HepG2 (cell line): ENCODE measurements at regions not wholly inside any gene's neighbourhood (a gene's known extent, or its start where the extent isn't known, plus 50 kb on each side); places are given as distances from the start of the nearest gene placed in this dataset.
A peak's percentile ranks its signal among the peaks of the same experiment; 100 is the strongest.

Experiments
- ATAC-seq: fragments of 200-7000 bp; cut with Tn5 transposase; 3 replicates; pipeline ENCODE4 v1.9.1; 2020; ENCODE audit warnings: mild to moderate bottlenecking, moderate library complexity
- BruUV-seq: library from RNA; stranded (reverse); fragments of 400-500 nt; replicated peaks from 2 replicates; lab custom pipeline; 2021; lab: Mats Ljungman, UMichigan
- CTCF ChIA-PET: fragments of 300-600 bp; formaldehyde crosslinking; extraction: SDS; loops from one replicate; lab custom pipeline; 2021; ENCODE audit warnings: low total read pairs, inconsistent platforms, low intra/inter-chr PET ratio; lab: Yijun Ruan, JAX
- POLR2A ChIA-PET: fragments of 350-600 bp; sonication (Branson Sonifier 250); formaldehyde crosslinking; loops from one replicate; lab custom pipeline; 2020; ENCODE audit warnings: antibody characterized with exemption, inconsistent platforms; lab: Yijun Ruan, JAX
- DNase-seq: peaks from one replicate; pipeline ENCODE4 v3.0.0-alpha.2; 2015; ENCODE audit warnings: low spot score
- FAIRE-seq: peaks from 3 replicates; lab custom pipeline; 2011; peaks lifted over from hg19 to GRCh38; lab: Jason Lieb, UNC
- H2AFZ ChIP-seq: one replicate; pipeline ENCODE4 v1.6.1; 2011; ENCODE audit warnings: low read length, inconsistent platforms
- H3K27ac ChIP-seq: fragments of 300-600 bp; 3 replicates; pipeline ENCODE4 v1.8.0; 2011; ENCODE audit warnings: mixed run types, mild to moderate bottlenecking, mixed read lengths, low read length, inconsistent platforms; ENCODE audit not compliant: insufficient read depth; ENCODE audit errors: extremely low read length
- H3K27me3 ChIP-seq, 2 experiments: fragments of 200-600 bp in 1 of 2; 2 replicates in 1 of 2; 3 replicates in 1 of 2; pipeline versions ENCODE4 v1.6.0 to v1.8.0; 2011; ENCODE audit warnings: low read length in 2 of 2, mild to moderate bottlenecking in 2 of 2, moderate library complexity in 2 of 2, inconsistent platforms in 1 of 2; ENCODE audit not compliant: insufficient read depth in 2 of 2, control insufficient read depth in 1 of 2
- H3K36me3 ChIP-seq, 2 experiments: fragments of 200-600 bp in 1 of 2; replicated peaks in 1 of 2; 2 replicates in 1 of 2; 3 replicates in 1 of 2; pipeline versions ENCODE4 v1.5.1 to v1.8.0; 2011; ENCODE audit warnings: low read length in 2 of 2, inconsistent platforms in 1 of 2; ENCODE audit not compliant: insufficient read depth in 2 of 2, control insufficient read depth in 1 of 2
- H3K4me1 ChIP-seq: 2 replicates; pipeline ENCODE4 v1.5.1; 2012; ENCODE audit warnings: low read length, inconsistent platforms; ENCODE audit not compliant: insufficient read depth
- H3K4me2 ChIP-seq: 2 replicates; pipeline ENCODE4 v1.6.0; 2011; ENCODE audit warnings: low read depth, low read length, inconsistent platforms
- H3K4me3 ChIP-seq, 3 experiments: fragments of 200-600 bp in 1 of 3; sonication (generic), shearing (Covaris generic) in 1 of 3; replicated peaks in 1 of 3; 2 replicates each; pipeline ENCODE4 v1.5.1; 2011 to 2016; ENCODE audit warnings: low read length in 3 of 3, inconsistent platforms in 2 of 3, low read depth in 2 of 3, mild to moderate bottlenecking in 2 of 3, control low read depth in 1 of 3, mixed read lengths in 1 of 3; ENCODE audit not compliant: insufficient read depth in 1 of 3
- H3K79me2 ChIP-seq: one replicate; pipeline ENCODE4 v1.6.1; 2011; ENCODE audit warnings: low read length, inconsistent platforms; ENCODE audit not compliant: insufficient read depth
- H3K9ac ChIP-seq: 2 replicates; pipeline ENCODE4 v1.6.0; 2011; ENCODE audit warnings: mild to moderate bottlenecking, low read depth, low read length, inconsistent platforms; ENCODE audit not compliant: insufficient read depth
- H3K9me3 ChIP-seq: 2 replicates; pipeline ENCODE4 v1.5.1; 2012; ENCODE audit warnings: mild to moderate bottlenecking, low read length
- H4K20me1 ChIP-seq: 2 replicates; pipeline ENCODE4 v1.6.0; 2011; ENCODE audit warnings: inconsistent platforms, mild to moderate bottlenecking, low read length, moderate library complexity; ENCODE audit not compliant: insufficient read depth
- HOXA7 ChIP-seq: sonication (generic); formaldehyde crosslinking; IDR thresholded peaks from 2 replicates; pipeline ENCODE4 v1.8.1; 2022; ENCODE audit warnings: mild to moderate bottlenecking, missing genetic modification reagents, moderate library complexity
- SAFB2 ChIP-seq: sonication (generic); formaldehyde crosslinking; IDR thresholded peaks from 2 replicates; pipeline ENCODE4 v1.5.1; 2020; ENCODE audit warnings: missing genetic modification reagents, low read depth, mild to moderate bottlenecking, borderline replicate concordance
- SIN3B ChIP-seq: fragments of 150-350 bp; IDR thresholded peaks from 2 replicates; pipeline ENCODE4 v1.6.1; 2014; ENCODE audit warnings: low read length
- ZNF382 ChIP-seq: sonication (generic); formaldehyde crosslinking; IDR thresholded peaks from 2 replicates; pipeline ENCODE4 v1.5.0; 2020; ENCODE audit warnings: missing genetic modification reagents, mild to moderate bottlenecking, borderline replicate concordance
- WGBS: methylation state at CpG from one replicate; pipeline ENCODE4 v1.1.6; 2017; ENCODE audit warnings: low lambda C conversion rate; 5-methylcytosine and 5-hydroxymethylcytosine counted together
- in situ Hi-C: cut with HindIII; loops from 2 replicates; pipeline ENCODE4 v1.10.0; 2017; ENCODE audit warnings: low pct_unique_long_range_greater_than_20kb; ENCODE audit not compliant: extremely low pct_ligation_motif_present
- intact Hi-C: fragments of 100-400 bp; cut with micrococcal nuclease; formaldehyde crosslinking; loops from one replicate; pipeline ENCODE4 v1.10.0; 2022; ENCODE audit not compliant: unreplicated experiment
- TF ChIP-seq, protein P1 (sequence below): IDR thresholded peaks from 2 replicates; pipeline ENCODE4 v1.6.1; 2016

- no peaks in the 10 kb centered on the region for H3K4me1 ChIP-seq
- FAIRE-seq (no peak), DNase-seq (no peak), ATAC-seq (peak; percentile 74)
- ChIA-PET POLR2A (no interaction called here), CTCF (no interaction called here)
- no peaks in the 10 kb centered on the region for H3K36me3 ChIP-seq
- H2AFZ ChIP-seq, result no peak overlapping the region
- TF ChIP-seq ZNF382 (CRISPR knock-in tag) (no peak), SIN3B (no peak), HOXA7 (CRISPR knock-in tag) (no peak), SAFB2 (CRISPR knock-in tag) (no peak)
- H3K9me3 ChIP-seq, result no peaks in the 10 kb centered on the region; the same call in 1 of the 2 replicates
- H3K4me2 ChIP-seq, result no peak overlapping the region
- no peak overlapping the region for H3K9ac ChIP-seq
- intact Hi-C loops (no loop called here), in situ Hi-C loops (no loop called here)
- BruUV-seq, result no TSS peak
- no peak overlapping the region for H3K4me3 ChIP-seq
- no CpG with 5 or more reads among the region's 8 CpGs for WGBS
- no peak overlapping the region for H3K27ac ChIP-seq
- no peaks in the 10 kb centered on the region for H3K79me2 ChIP-seq
- H4K20me1 ChIP-seq, result no peaks in the 10 kb centered on the region
- H3K27me3 ChIP-seq, result no peaks in the 10 kb centered on the region
Observed at GRCh38 chr1:186541003-186541402, 80.1 kb upstream of the PDC start.

- Histone ChIP-seq H4K20me1 (no peaks in the 10 kb centered on the region), H3K9me3 (no peaks in the 10 kb centered on the region; the same call in 1 of the 2 replicates), H3K4me2 (no peak overlapping the region), H3K36me3 (no peaks in the 10 kb centered on the region), H3K4me3 (no peak overlapping the region), H3K27me3 (no peaks in the 10 kb centered on the region), H2AFZ (no peak overlapping the region), H3K9ac (no peak overlapping the region), H3K4me1 (no peaks in the 10 kb centered on the region), H3K27ac (no peak overlapping the region), H3K79me2 (no peaks in the 10 kb centered on the region)
- FAIRE-seq, result no peak
- POLR2A ChIA-PET, result no interaction called here
- no peak for DNase-seq
- BruUV-seq, result no TSS peak
- WGBS, result 0% methylated on average over 1 of the region's 3 CpGs
- TF ChIP-seq, protein P1, sequence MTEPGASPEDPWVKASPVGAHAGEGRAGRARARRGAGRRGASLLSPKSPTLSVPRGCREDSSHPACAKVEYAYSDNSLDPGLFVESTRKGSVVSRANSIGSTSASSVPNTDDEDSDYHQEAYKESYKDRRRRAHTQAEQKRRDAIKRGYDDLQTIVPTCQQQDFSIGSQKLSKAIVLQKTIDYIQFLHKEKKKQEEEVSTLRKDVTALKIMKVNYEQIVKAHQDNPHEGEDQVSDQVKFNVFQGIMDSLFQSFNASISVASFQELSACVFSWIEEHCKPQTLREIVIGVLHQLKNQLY, result no peak
- CTCF ChIA-PET, result no interaction called here
- no peak for ATAC-seq
- intact Hi-C loops, result no loop called here
- in situ Hi-C loops, result no loop called here
Observed at GRCh38 chr1:186540521-186540920, 79.6 kb upstream of the PDC start.
